GM23338 (cell line): ENCODE measurements at regions not wholly inside any gene's neighbourhood (a gene's known extent, or its start where the extent isn't known, plus 50 kb on each side); places are given as distances from the start of the nearest gene placed in this dataset.

Experiments used
- ATAC-seq: fragments of 200-7000 bp; cut with Tn5 transposase; 3 replicates; pipeline ENCODE4 v1.9.1; 2020
- DNase-seq: peaks from one replicate; pipeline ENCODE4 v3.0.0-alpha.2; 2015; ENCODE audit warnings: low spot score
- H2AFZ ChIP-seq: fragments of 200-600 bp; sonication (generic); 2 replicates; pipeline ENCODE4 v1.8.0; 2016; ENCODE audit warnings: antibody characterized with exemption, mild to moderate bottlenecking, moderate library complexity
- H3F3A ChIP-seq: fragments of 200-600 bp; sonication (generic); replicated peaks from 2 replicates; pipeline ENCODE4 v1.8.0; 2017; ENCODE audit warnings: antibody characterized with exemption, mixed run types, low read depth
- H3K27ac ChIP-seq: fragments of 200-600 bp; sonication (generic); 2 replicates; pipeline ENCODE4 v1.6.1; 2016; ENCODE audit warnings: low read depth
- H3K27me3 ChIP-seq: fragments of 200-600 bp; sonication (generic); 2 replicates; pipeline ENCODE4 v1.8.0; 2016; ENCODE audit warnings: mild to moderate bottlenecking, mixed run types, moderate library complexity; ENCODE audit not compliant: insufficient read depth
- H3K36me3 ChIP-seq: fragments of 200-600 bp; sonication (generic); 2 replicates; pipeline ENCODE4 v1.8.0; 2016; ENCODE audit warnings: mild to moderate bottlenecking; ENCODE audit not compliant: insufficient read depth
- H3K4me1 ChIP-seq: fragments of 200-600 bp; sonication (generic); 2 replicates; pipeline ENCODE4 v1.8.0; 2016; ENCODE audit warnings: mild to moderate bottlenecking, moderate library complexity; ENCODE audit not compliant: insufficient read depth
- H3K4me2 ChIP-seq: fragments of 200-600 bp; sonication (generic); 2 replicates; pipeline ENCODE4 v1.7.1; 2017; ENCODE audit warnings: mixed run types
- H3K4me3 ChIP-seq: fragments of 200-600 bp; sonication (generic); 2 replicates; pipeline ENCODE4 v1.6.1; 2016; ENCODE audit warnings: mixed run types
- H3K79me2 ChIP-seq: fragments of 200-600 bp; sonication (generic); replicated peaks from 2 replicates; pipeline ENCODE4 v1.8.0; 2017; ENCODE audit warnings: mild to moderate bottlenecking; ENCODE audit not compliant: insufficient read depth
- H3K9me2 ChIP-seq: fragments of 200-600 bp; sonication (generic); 2 replicates; pipeline ENCODE4 v1.8.0; 2017; ENCODE audit not compliant: insufficient read depth
- H4K20me1 ChIP-seq: fragments of 200-600 bp; sonication (generic); replicated peaks from 2 replicates; pipeline ENCODE4 v1.8.0; 2017; ENCODE audit warnings: mild to moderate bottlenecking; ENCODE audit not compliant: insufficient read depth
- H3K27ac Mint-ChIP-seq: 2 replicates; pipeline ENCODE4 v1.8.0; 2020; ENCODE audit warnings: inconsistent platforms, mild to moderate bottlenecking, moderate library complexity, mixed read lengths
- H3K27me3 Mint-ChIP-seq: 3 replicates; pipeline ENCODE4 v1.8.0; 2022; ENCODE audit warnings: low read depth, mild to moderate bottlenecking, moderate library complexity, mixed read lengths, inconsistent platforms; ENCODE audit not compliant: insufficient read depth, poor library complexity
- H3K36me3 Mint-ChIP-seq: 3 replicates; pipeline ENCODE4 v1.8.0; 2021; ENCODE audit warnings: low read depth, mild to moderate bottlenecking, inconsistent platforms, moderate library complexity, mixed read lengths
- H3K4me1 Mint-ChIP-seq: 3 replicates; pipeline ENCODE4 v1.8.0; 2020; ENCODE audit warnings: mild to moderate bottlenecking, inconsistent platforms, mixed read lengths
- H3K4me3 Mint-ChIP-seq: 3 replicates; pipeline ENCODE4 v1.8.0; 2021; ENCODE audit warnings: moderate library complexity, mild to moderate bottlenecking, inconsistent platforms, mixed read lengths
- H3K9me3 Mint-ChIP-seq: 3 replicates; pipeline ENCODE4 v1.8.0; 2020; ENCODE audit warnings: moderate library complexity, mild to moderate bottlenecking, inconsistent platforms, mixed read lengths
- CTCF ChIP-seq, 2 experiments: fragments of 200-600 bp in 1 of 2; sonication (generic) in 1 of 2; conservative IDR thresholded peaks; 2 replicates each; pipeline versions ENCODE4 v1.5.1 to v1.6.1; 2016 to 2017; ENCODE audit warnings: antibody characterized with exemption in 2 of 2, low read depth in 2 of 2, mild to moderate bottlenecking in 2 of 2, moderate library complexity in 1 of 2
- EZH2 ChIP-seq: fragments of 200-600 bp; sonication (generic); IDR thresholded peaks from one replicate; pipeline ENCODE4 v1.8.0; 2017; ENCODE audit warnings: antibody characterized with exemption, mild to moderate bottlenecking, low read depth; ENCODE audit not compliant: unreplicated experiment
- EZH2phosphoT487 ChIP-seq: fragments of 200-600 bp; sonication (generic); IDR thresholded peaks from one replicate; pipeline ENCODE4 v1.8.1; 2018; ENCODE audit warnings: antibody characterized with exemption; ENCODE audit not compliant: unreplicated experiment
- JUNB ChIP-seq: IDR thresholded peaks from one replicate; pipeline ENCODE4 v1.6.1; 2016; ENCODE audit warnings: antibody characterized with exemption; ENCODE audit not compliant: unreplicated experiment
- NANOG ChIP-seq: IDR thresholded peaks from 2 replicates; pipeline ENCODE4 v1.6.1; 2016; ENCODE audit warnings: antibody characterized with exemption, borderline replicate concordance
- REST ChIP-seq: IDR thresholded peaks from one replicate; pipeline ENCODE4 v1.6.1; 2018; ENCODE audit warnings: antibody characterized with exemption; ENCODE audit not compliant: unreplicated experiment
- ZNF114 ChIP-seq: fragments of 250-450 bp; sonication (Bioruptor Pico); IDR thresholded peaks from 2 replicates; pipeline ENCODE4 v1.5.0; 2020; ENCODE audit warnings: mild to moderate bottlenecking, moderate library complexity
- ZNF331 ChIP-seq: fragments of 250-450 bp; sonication (Bioruptor Pico); IDR thresholded peaks from 2 replicates; pipeline ENCODE4 v1.5.0; 2020; ENCODE audit warnings: low read depth, mild to moderate bottlenecking, moderate library complexity
- ZNF462 ChIP-seq: fragments of 250-450 bp; sonication (Bioruptor Pico); IDR thresholded peaks from 2 replicates; pipeline ENCODE4 v1.5.0; 2020; ENCODE audit warnings: mild to moderate bottlenecking, moderate library complexity

GRCh38 chr2:59850554-59850953 is 702.9 kb downstream of the BCL11A start (continued):
- no peak for TF ChIP-seq REST
- TF ChIP-seq JUNB: no peak
- no peak for TF ChIP-seq ZNF331 (CRISPR knock-in tag)
- TF ChIP-seq ZNF462 (CRISPR knock-in tag): no peak
- TF ChIP-seq NANOG: no peak

GRCh38 chr2:59833941-59834340 is 719.5 kb downstream of the BCL11A start:
- no peaks in the 10 kb centered on the region for H3F3A ChIP-seq
- H3K4me2 ChIP-seq: no peak overlapping the region
- H3K9me3 Mint-ChIP-seq: peaks cover 4% of the 10 kb centered on the region; the same call in 2 of the 3 replicates
- ATAC-seq: no peak
- no peaks in the 10 kb centered on the region for H3K36me3 ChIP-seq
- no peaks in the 10 kb centered on the region; the same call in 2 of the 3 replicates for H3K4me1 Mint-ChIP-seq
- H3K9me2 ChIP-seq: peaks cover 15% of the 10 kb centered on the region
- no peak for DNase-seq
- no peak overlapping the region for H2AFZ ChIP-seq
- no peak overlapping the region for H3K27ac ChIP-seq
- TF ChIP-seq EZH2phosphoT487 (no peak), NANOG (no peak), EZH2 (no peak), ZNF331 (CRISPR knock-in tag) (no peak), CTCF (conservative IDR thresholded peaks at IDR 0.05; ENCODE audit: low read depth in 2 of 2) (no peak), ZNF114 (CRISPR knock-in tag) (no peak), JUNB (no peak)
- H3K4me1 ChIP-seq: no peaks in the 10 kb centered on the region
- H3K79me2 ChIP-seq: no peaks in the 10 kb centered on the region
- no peaks in the 10 kb centered on the region for H3K27me3 ChIP-seq
- no peak overlapping the region for H3K4me3 Mint-ChIP-seq
- no peaks in the 10 kb centered on the region for H4K20me1 ChIP-seq
- no peak overlapping the region for H3K27ac Mint-ChIP-seq
- no peak overlapping the region for H3K4me3 ChIP-seq
- H3K36me3 Mint-ChIP-seq: no peaks in the 10 kb centered on the region
- H3K27me3 Mint-ChIP-seq: no peaks in the 10 kb centered on the region
